COR-L47 (cell line): ENCODE measurements at regions not wholly inside any gene's neighbourhood (a gene's known extent, or its start where the extent isn't known, plus 50 kb on each side); places are given as distances from the start of the nearest gene placed in this dataset.
"Not testable (repeated sequence)": the region's sequence is repeated elsewhere in the genome, so short reads cannot be mapped to it uniquely, and the experiment has no call there.

Experiments used
- DNase-seq: peaks from one replicate; lab custom pipeline; 2025; lab: John Stamatoyannopoulos, UW

DNA sequence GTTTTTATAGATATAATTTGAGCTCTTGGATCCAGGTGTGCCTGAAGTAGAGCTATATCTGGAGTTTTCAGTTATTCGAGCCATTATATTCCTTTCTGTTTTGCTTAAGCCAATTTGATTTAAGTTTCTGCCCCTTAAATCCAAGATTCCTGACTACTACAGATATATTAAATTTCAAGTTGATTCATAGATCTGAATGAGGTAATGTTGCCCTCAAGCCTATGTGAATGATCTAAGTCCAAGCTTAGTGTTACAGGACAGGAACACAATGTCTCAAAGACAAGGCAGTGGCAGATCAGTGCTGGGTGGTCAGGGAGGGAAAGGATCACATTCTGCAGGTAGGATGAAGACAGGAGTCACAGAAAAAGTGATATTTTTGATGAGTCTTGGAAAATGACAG is 75.7 kb upstream of the CTBP2 start:
- DNase-seq = no peak

DNA sequence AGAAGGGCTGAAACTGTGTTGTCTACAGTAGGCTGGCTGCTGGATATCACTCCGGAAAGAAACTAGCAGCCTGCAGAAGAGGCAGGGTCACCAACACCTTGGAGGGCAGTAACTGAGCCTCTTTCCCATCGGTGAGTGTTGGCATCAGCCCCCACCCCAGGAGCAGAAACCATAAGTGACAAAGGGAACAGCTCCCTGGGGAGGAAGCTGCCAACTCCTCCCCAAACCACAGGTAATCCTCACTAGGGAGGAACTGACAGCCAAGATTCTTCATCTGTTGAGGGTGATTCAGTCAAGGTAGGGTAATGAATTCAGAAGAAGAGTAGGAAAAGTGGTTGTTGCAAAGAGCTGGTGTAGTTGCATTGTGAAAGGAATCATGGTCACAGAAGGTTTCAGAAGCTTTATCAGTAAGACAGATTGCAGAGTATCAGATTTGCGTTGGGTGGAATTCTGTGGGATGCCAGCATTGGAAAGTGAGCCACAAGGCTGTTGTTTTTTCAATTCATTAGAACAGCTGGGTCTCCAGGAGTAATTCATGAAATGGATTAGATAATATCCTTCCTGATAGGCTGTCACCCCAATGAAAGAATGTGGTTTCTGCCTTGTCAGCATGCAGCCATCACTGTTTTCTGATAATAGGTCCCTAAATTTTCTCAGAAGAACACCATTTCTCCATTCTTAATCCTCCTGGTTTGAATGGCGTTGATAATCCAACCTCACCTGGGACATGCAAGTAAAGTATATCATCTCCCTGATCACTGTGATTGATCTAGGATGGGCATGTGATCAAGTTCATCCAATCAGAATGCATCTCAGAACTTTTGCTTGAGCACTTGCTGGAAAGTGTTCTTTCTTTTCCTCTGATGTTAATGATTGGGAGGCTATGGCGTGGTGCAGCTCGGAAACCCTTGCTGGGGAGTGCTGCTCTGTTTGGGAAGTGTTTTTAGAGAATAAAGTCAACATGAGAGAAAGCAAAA is 75.0 kb upstream of the CTBP2 start:
- no peak for DNase-seq

DNA sequence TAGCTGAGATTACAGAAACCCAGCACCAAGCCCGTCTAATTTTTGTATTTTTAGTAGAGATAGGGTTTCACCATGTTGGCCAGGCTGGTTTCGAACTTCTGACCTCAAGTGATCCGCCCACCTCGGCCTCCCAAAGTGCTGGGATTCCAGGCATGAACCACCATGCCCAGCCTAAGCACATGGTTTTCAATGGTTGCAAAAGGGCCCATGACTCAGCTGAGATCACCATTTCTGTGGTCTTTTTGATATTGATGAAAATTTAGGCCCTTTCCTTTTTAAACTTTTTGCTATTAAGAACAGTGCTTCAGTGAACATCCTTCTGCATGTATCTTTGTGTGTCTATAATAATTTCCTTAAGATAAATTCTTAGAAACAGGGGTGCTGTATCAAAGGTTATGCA is 74.2 kb upstream of the CTBP2 start:
- DNase-seq = not testable (repeated sequence)

DNA sequence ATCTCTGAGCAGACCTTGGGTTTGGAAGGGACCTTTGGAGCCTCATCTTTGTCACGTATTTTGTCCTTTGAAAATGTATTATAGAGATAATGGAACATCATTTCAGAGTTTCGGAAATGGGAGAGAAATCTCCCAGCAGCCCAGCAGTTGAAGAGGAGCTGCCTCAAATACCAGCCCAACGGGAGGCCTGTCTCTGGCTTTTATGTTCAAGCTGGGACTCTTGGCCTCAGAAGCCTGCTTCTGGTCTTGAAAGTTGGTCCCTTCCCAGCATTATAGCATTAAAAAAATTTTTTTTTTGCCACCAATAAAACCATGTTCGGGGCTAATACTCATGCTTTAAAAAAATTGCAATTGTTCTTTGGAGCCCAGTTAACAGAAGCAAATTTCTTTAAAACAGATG is 73.4 kb upstream of the CTBP2 start:
- no peak for DNase-seq

DNA sequence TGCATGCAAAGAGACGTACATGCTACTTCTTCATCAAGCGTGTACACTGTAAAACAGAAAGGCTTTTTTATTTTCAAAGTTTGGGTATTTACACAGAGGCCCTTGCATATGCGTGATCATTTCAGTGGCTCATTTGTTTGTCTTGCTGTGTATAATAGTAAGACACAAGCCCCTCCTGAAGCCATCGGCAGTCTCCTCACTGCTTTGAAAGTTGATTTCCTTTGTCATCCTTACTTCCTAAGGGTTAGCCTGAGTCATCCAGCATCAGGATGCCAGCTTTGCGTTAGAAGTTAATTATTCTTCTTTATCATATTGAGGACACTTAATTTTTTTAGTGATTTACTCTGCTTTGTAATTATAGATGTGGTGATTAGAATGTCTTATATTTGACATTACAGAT is 72.5 kb upstream of the CTBP2 start:
- DNase-seq = no peak

DNA sequence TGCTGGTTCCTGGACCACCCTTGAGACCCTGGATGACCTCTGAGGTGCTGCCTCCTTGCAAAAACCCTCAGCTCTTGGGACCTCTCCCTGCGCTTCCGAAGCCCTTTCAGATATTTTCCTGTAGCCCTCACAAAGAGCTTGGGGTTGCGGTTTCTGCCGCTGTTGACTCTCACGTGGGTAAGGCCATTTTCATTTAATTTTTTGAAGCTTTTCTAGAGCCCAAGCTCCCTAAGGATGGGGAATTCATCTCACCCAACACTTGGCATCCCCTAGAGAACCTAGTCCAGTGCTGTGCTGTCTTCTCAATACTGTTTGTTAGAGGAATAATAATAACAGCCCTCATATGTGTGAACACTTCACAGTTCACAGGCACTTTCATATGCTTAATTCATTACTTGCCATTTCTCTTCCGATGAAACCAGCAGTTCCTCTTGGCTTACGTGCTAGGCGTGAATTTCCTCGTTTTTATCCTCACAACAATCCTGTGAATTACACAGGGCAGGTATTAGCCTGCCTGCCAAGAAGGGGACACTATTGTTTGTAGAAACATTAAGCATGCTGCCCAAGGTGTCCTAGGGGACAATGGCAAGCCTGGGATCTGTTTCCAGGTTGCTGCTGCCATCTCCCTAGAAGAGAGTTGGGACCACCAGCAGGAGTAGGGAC is 71.6 kb upstream of the CTBP2 start:
- no peak for DNase-seq

DNA sequence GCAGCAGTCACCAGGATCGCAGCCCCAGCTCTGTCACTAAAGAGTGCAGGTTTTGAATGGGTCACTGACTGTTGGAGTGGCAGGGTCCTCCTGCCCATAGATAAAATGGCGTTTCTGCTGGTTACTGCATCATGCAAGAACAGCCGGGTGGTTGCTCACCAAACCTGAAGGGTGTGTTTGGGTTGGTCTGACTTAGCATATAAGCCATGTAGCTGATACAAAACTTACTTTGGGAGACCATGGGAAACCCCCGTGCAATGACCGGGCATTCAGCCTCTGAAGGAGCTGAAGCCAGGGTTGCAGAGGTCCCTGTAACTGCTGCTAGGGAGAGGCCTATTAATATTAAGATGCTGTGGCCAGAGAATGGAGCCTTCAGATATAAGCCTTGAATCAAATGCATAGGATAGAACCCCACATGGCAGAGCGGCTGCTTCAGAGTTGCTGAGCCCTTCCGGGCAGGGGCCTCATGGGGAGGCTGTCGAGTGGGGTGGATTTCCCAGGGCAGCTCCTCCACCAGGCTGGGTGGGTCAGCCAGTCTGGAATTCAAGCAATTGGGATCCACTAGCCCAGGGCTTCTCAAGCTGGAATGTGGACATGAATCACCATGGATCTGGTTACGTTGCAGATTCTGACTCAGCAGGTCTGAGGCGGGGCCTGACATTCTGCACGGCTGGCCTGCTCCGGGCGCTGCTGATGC is 70.9 kb upstream of the CTBP2 start:
- no peak for DNase-seq

DNA sequence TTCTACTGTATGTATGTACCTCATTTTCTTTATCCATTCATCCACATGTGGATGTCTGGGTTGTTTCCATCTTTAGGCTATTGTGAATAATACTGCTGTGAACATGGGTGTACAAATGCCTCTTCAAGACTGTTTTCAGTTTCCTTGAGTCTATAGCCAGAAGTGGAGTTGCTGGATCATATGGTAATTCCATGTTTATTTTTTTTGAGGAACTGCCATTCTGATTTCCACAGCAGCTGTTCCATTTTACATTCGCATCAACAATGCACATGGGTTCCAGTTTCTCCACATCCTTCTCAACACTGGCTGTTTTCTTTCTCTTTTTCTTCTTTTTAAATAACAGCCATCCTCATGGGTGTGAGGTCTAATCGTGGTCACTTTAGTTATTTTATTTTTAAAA is 69.9 kb upstream of the CTBP2 start:
- no peak for DNase-seq

DNA sequence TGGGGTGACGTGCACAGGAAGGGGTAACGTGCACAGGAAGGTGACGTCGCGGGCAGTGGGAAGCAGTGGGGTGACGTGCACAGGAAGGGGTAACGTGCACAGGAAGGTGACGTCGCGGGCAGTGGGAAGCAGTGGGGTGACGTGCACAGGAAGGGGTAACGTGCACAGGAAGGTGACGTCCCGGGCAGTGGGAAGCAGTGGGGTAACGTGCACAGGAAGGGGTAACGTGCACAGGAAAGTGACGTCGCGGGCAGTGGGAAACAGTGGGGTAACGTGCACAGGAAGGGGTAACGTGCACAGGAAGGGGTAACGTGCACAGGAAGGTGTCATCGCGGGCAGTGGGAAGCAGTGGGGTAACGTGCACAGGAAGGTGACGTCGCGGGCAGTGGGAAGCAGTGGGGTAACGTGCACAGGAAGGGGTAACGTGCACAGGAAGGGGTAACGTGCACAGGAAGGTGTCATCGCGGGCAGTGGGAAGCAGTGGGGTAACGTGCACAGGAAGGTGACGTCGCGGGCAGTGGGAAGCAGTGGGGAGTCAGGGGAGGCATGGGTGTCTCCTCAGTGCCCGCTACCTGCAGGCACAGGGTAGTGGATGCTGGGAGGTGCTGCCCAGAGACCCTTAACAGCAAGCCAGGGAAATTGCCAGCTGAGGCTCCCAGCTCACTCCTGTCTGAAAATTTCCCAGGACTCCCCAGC is 68.0 kb upstream of the CTBP2 start:
- DNase-seq = not testable (repeated sequence)

DNA sequence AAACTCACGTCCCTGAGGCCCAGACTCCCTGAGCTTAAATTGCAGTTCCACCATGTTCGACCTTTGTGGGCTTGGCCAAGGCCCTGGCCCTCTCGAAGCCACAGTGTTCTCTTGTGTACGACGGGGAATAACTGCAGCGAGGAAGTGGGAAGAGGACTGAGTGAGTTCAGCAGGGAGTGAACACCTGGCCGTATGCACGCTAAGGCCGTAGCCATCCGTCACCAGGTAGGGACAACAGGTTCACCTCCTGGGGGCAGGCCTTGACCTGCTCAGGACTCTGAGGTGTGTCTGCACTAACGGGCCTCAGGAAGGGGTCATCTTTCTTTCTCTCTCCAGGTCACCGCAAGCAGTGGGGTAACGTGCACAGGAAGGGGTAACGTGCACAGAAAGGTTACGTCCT is 67.2 kb upstream of the CTBP2 start:
- no peak for DNase-seq

DNA sequence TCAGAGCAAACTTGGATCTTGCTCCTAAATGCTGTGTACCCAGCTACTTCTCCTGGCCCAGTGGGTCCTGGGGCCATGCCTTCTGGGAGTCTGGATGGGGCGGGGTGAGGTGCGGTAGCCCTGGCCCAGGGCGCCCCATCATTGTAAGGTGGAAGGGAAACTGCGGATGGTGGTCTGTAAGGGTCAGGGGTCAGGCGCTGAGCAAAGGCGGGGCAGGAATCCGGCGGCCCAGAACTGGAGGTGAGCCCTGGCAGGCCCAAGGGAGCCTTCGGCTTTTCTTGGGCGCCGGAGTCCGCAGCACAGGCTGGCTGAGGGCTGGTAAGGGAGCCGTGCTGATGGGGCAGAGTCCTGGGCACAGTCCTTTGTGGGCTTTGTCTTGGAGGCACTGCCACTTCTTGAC is 66.5 kb upstream of the CTBP2 start:
- DNase-seq = no peak

DNA sequence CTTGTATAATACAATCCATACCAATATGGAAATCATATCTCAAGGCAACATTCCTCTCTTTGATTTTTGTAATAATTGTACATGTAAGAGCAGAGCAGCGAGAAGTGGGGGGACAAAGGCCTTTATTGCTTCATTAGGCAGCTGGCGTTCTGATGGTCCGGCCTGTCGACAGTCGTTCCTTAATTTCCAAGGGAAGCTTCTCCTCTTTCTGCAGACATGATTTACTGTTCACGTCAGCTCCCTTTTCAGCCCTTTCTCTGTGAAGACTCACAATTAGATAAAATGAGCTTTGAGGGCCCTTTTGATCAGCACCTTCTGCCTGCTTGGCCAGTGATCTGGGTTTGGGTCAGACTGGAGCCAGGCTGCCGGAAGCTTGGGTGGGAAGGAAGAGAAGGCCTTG is 65.6 kb upstream of the CTBP2 start:
- no peak for DNase-seq

DNA sequence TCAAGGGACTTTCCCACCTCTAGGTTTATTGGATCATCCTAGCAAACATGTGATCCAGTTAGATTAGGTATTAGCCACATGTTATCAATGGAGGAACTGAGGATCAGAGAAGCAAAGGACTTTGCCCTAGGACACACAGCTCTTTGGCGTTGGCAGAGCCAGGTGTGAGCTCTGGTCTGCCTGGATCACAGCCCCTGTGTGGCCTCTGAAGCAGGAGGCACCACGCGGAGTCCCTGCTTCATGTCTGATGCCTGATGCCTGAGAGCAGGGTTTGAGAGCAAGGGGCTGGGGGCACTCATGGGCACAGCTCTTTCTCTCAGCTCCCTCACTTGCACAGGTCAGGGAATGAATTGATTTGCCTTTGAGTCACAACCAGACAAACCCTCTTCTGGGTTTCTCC is 64.7 kb upstream of the CTBP2 start:
- DNase-seq = no peak

DNA sequence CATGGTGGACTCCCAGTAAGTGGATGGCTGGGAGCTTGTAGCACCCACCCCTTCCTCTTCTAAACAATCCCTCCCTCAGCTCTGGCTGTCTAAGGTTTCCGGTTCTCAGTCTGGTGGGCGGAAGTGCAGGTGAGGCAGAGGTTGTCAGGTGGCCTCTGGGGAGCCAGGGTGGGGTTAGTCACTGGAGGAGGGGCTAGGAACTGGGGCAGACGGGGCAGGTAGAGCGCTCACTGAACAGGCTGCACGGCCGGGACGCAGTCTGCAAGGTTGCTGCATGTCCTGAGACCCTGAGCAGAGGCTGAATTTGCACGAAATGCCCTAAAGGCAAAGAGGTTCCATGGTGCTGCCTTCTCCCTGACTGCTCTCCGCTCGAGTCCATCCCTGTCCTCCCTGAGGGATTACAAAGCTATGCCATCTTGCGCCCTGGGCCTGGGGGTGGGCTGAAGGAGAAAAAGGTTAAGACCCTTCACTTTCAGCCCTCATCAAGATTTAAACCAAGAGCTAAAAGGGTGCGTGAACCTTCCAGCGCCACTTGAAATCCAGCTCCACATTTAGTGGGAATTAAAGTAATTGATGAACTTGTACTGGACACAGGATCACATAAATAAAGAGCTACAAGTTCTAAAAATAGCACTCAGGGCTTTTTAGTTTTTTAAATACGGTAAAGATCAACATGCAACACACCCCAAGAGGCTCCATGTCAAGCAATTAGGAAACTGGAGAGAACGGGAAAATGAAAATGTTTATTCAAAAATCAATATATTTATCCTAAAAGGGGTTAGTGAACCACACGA is 62.3 kb upstream of the CTBP2 start:
- DNase-seq = no peak

DNA sequence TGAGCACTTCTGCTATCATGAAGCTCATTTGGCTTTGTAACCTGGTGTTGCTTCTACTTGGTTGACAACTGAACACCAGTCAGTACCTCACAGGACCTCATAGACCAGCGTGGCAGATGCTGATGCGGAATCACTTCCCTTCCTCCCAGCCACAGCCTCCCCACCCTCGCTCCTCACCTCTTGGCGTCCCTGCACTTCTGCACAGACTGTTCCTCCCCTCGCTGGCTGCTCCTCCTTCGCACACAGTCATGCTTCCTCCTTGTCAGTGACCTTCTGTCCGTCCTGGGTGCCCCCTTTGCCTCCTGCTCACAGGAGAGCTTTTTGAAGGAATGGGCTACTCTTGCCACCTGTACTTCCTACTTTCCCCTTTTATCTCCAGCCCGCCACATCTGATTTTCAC is 61.4 kb upstream of the CTBP2 start:
- DNase-seq = no peak

DNA sequence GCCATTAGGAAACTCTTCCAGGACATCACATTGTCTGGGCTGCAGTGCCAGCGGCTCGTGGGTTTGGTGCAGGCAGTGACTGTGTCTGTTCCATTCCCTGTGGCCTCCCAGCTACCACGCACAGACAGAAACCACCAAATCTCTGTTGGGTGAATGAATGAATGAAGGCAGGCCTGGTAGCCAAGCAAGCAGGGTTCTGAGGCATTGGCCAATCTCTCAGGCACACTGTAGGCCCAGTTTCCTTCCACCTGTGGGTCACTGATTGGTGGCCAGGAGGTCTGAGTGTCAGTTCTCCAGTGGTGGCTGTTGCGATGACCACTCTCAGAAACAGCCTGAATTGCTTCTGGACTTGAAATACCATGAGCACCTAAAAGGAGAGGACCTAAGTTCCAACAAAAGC is 59.4 kb upstream of the CTBP2 start:
- no peak for DNase-seq

DNA sequence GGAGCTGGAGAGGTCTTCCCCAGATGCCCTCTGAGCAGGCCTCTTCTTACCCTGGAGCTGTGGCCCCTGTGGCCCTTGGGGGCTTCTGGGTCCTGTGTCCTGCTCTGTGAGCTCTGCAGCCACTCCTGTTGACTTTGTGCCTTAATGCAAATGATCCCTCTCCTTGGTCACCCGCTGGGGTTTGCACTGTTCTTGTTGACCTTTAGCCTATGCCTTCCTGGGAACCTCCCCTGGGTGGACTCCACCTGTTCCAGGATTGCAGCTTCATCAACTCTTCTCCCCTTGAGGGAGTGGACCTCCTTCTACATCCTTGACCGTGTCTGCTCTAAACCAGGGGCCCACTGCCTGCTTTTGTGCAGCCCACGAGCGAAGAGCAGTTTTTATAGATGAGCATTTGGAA is 58.6 kb upstream of the CTBP2 start:
- no peak for DNase-seq

DNA sequence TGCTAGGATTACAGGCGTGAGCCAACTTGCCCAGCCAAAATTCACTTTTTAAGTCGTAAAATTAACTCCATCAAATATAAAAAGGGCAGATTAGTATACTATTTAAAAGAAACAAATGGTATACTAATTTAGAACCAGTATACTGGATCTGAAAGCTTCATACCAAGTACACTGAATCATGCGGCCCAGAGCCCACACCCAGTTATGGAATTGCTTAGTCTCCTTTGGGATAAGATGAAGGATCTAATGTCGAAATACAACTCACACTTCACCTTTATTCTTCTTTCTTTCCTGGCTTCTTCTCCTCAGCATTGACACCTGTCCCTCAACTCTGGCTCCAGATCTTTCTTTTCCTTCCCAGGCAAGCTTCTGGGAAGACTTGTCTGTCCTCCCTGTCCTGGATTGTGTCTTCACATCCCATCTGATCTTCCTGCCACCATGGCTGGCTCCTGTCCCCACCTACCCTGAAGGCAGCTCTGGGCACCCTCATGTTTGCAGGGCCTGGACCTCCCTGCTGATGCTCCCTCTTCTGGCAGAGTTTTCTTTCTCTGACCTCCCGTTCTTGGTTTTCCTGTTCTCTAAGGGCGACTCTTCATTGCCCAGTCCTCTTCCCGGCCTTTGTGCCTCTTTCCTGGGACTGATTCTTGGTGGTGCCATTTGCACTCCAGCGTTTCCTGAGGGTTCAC is 57.8 kb upstream of the CTBP2 start:
- DNase-seq = no peak

DNA sequence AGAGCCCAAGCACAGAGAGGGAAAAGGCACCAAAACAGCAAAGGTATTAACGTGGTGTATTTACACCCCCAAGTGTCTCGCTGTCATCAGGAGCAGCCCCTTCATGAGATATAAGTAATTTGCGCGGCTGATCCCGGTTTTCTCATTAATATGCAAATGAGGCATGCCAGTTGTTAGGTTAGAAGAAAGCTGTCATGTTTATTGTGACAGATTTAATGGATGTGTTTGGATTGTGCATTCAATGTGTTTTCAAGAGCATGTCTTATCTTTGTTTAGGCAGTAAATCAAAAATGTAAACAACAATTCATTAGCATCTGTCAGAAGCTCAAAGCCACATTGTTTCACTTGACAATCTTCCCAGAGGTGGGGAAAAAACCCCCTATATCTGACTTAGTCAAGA is 56.5 kb upstream of the CTBP2 start:
- no peak for DNase-seq

DNA sequence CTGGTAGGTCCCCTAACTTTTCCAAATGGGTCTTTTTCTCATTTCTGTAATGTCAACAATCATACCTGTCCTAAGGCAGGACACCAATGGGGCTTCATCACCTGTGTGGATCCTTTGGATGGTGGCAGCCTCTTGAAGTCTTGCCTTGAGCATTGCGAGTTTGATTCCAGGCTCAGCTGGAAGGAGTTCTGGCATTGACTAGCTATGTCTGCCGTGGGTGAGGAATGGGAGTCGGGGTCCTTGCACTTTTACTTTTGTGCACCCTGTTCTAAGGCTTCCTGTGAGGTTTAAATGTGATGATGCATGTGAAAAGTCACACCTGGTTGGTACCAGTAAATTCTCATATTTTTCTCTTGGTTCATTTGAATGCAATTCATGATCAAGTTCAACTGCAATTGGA is 55.9 kb upstream of the CTBP2 start:
- DNase-seq = no peak

DNA sequence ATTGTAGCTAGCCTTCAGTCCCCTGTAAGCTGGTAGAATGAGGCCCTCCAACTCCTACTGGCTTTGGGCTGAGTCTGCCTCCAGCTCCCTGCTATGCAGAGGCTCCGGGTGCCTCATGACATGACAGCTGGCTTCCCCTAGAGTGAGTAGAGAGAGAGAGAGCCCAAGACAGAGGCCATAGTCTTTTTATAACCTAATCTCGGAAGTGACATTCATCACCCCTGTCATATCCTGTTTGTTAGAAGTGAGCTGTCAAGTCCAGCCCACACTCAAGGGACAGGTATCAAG is 53.9 kb upstream of the CTBP2 start:
- no peak for DNase-seq
